ENCODE measurements at regions not wholly inside any gene's neighbourhood (a gene's known extent, or its start where the extent isn't known, plus 50 kb on each side); places are given as distances from the start of the nearest gene placed in this dataset.

- H2AFZ ChIP-seq, result no peak overlapping the region
- no peak overlapping the region for H3K4me2 ChIP-seq
- no peaks in the 10 kb centered on the region for H3K9me3 ChIP-seq (ENCODE audit: insufficient read depth, low read depth)
- DNase-seq, result no peak
- BruUV-seq (replicated peaks), result no TSS peak
- no peak overlapping the region for H3K27ac ChIP-seq
- no peaks in the 10 kb centered on the region for H3K79me2 ChIP-seq (ENCODE audit: low read depth)
- H3K4me1 ChIP-seq (replicated peaks; ENCODE audit: insufficient read depth), result peaks cover 21% of the 10 kb centered on the region
- H3K9me2 ChIP-seq (ENCODE audit: insufficient read depth), result no peaks in the 10 kb centered on the region
- no peak overlapping the region for H3K4me3 ChIP-seq
- TF ChIP-seq CTCF (conservative IDR thresholded peaks at IDR 0.05), result no peak
- H3K36me3 ChIP-seq (ENCODE audit: low read depth), result no peaks in the 10 kb centered on the region
- H4K20me1 ChIP-seq (ENCODE audit: insufficient read depth), result no peaks in the 10 kb centered on the region
- CTCF ChIA-PET, result no interaction called here
- no peaks in the 10 kb centered on the region for H3K27me3 ChIP-seq (ENCODE audit: insufficient read depth, low read depth)
- 0 out of 2 replicates have a peak, but pooled peaks cover 6% of the 10 kb centered on the region for H3F3A ChIP-seq (ENCODE audit: insufficient read depth, low read depth)
- intact Hi-C loops (cut with micrococcal nuclease; ENCODE audit: unreplicated experiment), result loop anchor here (10.0 kb wide), 1 partner anchor 106 kb away; no protein-coding TSS in a partner anchor
- POLR2A ChIA-PET (ENCODE audit: unreplicated experiment), result no interaction called here
These were observed 359.6 kb downstream of the SHQ1 start for GRCh38 chr3:72488738-72489035.

GRCh38 chr3:72487946-72488737 is 360.1 kb downstream of the SHQ1 start:
- intact Hi-C loops (cut with micrococcal nuclease; ENCODE audit: unreplicated experiment), result loop anchor here (1.0 to 10.0 kb wide), 4 partner anchors 41 to 235 kb away; partner anchors contain the start of gene RYBP
- Histone ChIP-seq H3K36me3 (ENCODE audit: low read depth) (no peaks in the 10 kb centered on the region), H3K27ac (no peak overlapping the region), H2AFZ (no peak overlapping the region), H4K20me1 (ENCODE audit: insufficient read depth) (no peaks in the 10 kb centered on the region), H3K9me2 (ENCODE audit: insufficient read depth) (no peaks in the 10 kb centered on the region), H3K27me3 (ENCODE audit: insufficient read depth, low read depth) (no peaks in the 10 kb centered on the region), H3K79me2 (ENCODE audit: low read depth) (no peaks in the 10 kb centered on the region), H3F3A (ENCODE audit: insufficient read depth, low read depth) (0 out of 2 replicates have a peak, but pooled peaks cover 6% of the 10 kb centered on the region), H3K4me3 (no peak overlapping the region), H3K9me3 (ENCODE audit: insufficient read depth, low read depth) (no peaks in the 10 kb centered on the region), H3K4me1 (replicated peaks; ENCODE audit: insufficient read depth) (peaks cover 24% of the 10 kb centered on the region), H3K4me2 (peak overlapping the region; percentile 71)
- no TSS peak for BruUV-seq (replicated peaks)
- TF ChIP-seq EZH2 (IDR thresholded peaks at IDR 0.05; ENCODE audit: low read depth), result no peak
- no peak for TF ChIP-seq CTCF (conservative IDR thresholded peaks at IDR 0.05)
- DNase-seq, result no peak
- ChIA-PET CTCF (interaction anchor here (0.6 kb wide), 1 partner anchor 39 kb away, joined by 5 read pairs; no protein-coding TSS in a partner anchor), POLR2A (ENCODE audit: unreplicated experiment) (no interaction called here)

- H3K79me2 ChIP-seq (ENCODE audit: low read depth), result no peaks in the 10 kb centered on the region
- H3K9me2 ChIP-seq (ENCODE audit: insufficient read depth), result no peaks in the 10 kb centered on the region
- BruUV-seq (replicated peaks), result no TSS peak
- peak; percentile 80 for DNase-seq
- H3K27ac ChIP-seq, result 0 out of 2 replicates have a peak overlapping the region, but pooled peaks have one; percentile 39
- H2AFZ ChIP-seq, result peak overlapping the region; percentile 55; the same call in 1 of the 2 replicates
- H3K36me3 ChIP-seq (ENCODE audit: low read depth), result no peaks in the 10 kb centered on the region
- intact Hi-C loops (cut with micrococcal nuclease; ENCODE audit: unreplicated experiment), result loop anchor here (1.0 to 10.0 kb wide), 4 partner anchors 40 to 236 kb away; partner anchors contain the start of gene RYBP
- ChIA-PET POLR2A (ENCODE audit: unreplicated experiment) (interaction anchor here (0.6 kb wide), 1 partner anchor 259 kb away, joined by 36 read pairs; no protein-coding TSS in a partner anchor), CTCF (interaction anchor here (0.6 kb wide), 1 partner anchor 40 kb away, joined by 5 read pairs; no protein-coding TSS in a partner anchor)
- H3K27me3 ChIP-seq (ENCODE audit: insufficient read depth, low read depth), result no peaks in the 10 kb centered on the region
- H3K4me3 ChIP-seq, result peak overlapping the region; percentile 13; the same call in 1 of the 2 replicates
- 0 out of 2 replicates have a peak, but pooled peaks cover 10% of the 10 kb centered on the region for H3F3A ChIP-seq (ENCODE audit: insufficient read depth, low read depth)
- no peak for TF ChIP-seq CTCF (conservative IDR thresholded peaks at IDR 0.05)
- no peak for TF ChIP-seq EZH2 (IDR thresholded peaks at IDR 0.05; ENCODE audit: low read depth)
- H3K4me2 ChIP-seq, result peak overlapping the region; percentile 71
- no peaks in the 10 kb centered on the region for H3K9me3 ChIP-seq (ENCODE audit: insufficient read depth, low read depth)
- H3K4me1 ChIP-seq (replicated peaks; ENCODE audit: insufficient read depth), result peaks cover 32% of the 10 kb centered on the region
- no peaks in the 10 kb centered on the region for H4K20me1 ChIP-seq (ENCODE audit: insufficient read depth)
These were observed 361.0 kb downstream of the SHQ1 start for GRCh38 chr3:72487078-72487765.
